Muscle layer of duodenum (tissue), 2 donors: ENCODE measurements at regions not wholly inside any gene's neighbourhood (a gene's known extent, or its start where the extent isn't known, plus 50 kb on each side); places are given as distances from the start of the nearest gene placed in this dataset.
"Not testable (repeated sequence)": the region's sequence is repeated elsewhere in the genome, so short reads cannot be mapped to it uniquely, and the experiment has no call there.

ENCODE experiments used
- H3K27ac ChIP-seq: one replicate; pipeline ENCODE4 v1.7.0; 2013; ENCODE audit warnings: mild to moderate bottlenecking, low read length
- H3K27me3 ChIP-seq: one replicate; pipeline ENCODE4 v1.7.0; 2013; ENCODE audit warnings: low read depth, mild to moderate bottlenecking, control low read depth, low read length
- H3K36me3 ChIP-seq, 2 donors: one replicate each; pipeline ENCODE4 v1.7.0; 2013; ENCODE audit warnings: low read length in 2 of 2, control low read depth in 1 of 2, mild to moderate bottlenecking in 1 of 2; ENCODE audit not compliant: insufficient read depth in 2 of 2, control insufficient read depth in 1 of 2
- H3K4me1 ChIP-seq, 2 donors: one replicate each; pipeline ENCODE4 v1.7.0; 2013; ENCODE audit warnings: low read length in 2 of 2, mild to moderate bottlenecking in 2 of 2, control low read depth in 1 of 2, moderate library complexity in 1 of 2; ENCODE audit not compliant: insufficient read depth in 2 of 2, control insufficient read depth in 1 of 2
- H3K4me3 ChIP-seq, 2 donors: one replicate each; pipeline ENCODE4 v1.7.0; 2013; ENCODE audit warnings: low read length in 2 of 2, low read depth in 1 of 2, mild to moderate bottlenecking in 1 of 2
- H3K9me3 ChIP-seq, 2 donors: one replicate each; pipeline ENCODE4 v1.7.0; 2013; ENCODE audit warnings: low read length in 2 of 2, control low read depth in 1 of 2, mild to moderate bottlenecking in 1 of 2; ENCODE audit not compliant: control insufficient read depth in 1 of 2
- donor health status: healthy.

DNA sequence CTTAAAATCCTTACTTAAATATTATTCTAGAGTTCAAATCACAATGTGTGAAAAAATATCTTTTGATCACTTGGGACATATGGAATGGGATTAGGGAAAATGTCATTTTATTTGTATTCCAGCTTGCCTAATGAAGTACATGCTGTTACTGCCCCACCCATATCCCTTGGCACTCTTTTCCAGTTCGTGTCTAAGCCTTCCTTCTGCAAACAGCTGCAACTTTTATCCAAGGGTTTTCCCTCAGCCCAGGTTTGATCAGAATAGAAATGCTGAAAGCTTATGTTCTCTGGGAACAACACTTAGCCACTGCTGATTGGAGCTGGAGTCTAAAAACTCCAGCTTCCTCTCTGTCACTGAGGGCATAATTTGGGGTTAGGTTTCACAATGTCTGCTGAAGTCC is 214.1 kb upstream of the FAM3C start:
- Histone ChIP-seq H3K4me1 (no peaks in the 10 kb centered on the region), H3K27ac (no peak overlapping the region), H3K36me3 (no peaks in the 10 kb centered on the region), H3K4me3 (no peak overlapping the region), H3K27me3 (no peaks in the 10 kb centered on the region), H3K9me3 (no peaks in the 10 kb centered on the region)

DNA sequence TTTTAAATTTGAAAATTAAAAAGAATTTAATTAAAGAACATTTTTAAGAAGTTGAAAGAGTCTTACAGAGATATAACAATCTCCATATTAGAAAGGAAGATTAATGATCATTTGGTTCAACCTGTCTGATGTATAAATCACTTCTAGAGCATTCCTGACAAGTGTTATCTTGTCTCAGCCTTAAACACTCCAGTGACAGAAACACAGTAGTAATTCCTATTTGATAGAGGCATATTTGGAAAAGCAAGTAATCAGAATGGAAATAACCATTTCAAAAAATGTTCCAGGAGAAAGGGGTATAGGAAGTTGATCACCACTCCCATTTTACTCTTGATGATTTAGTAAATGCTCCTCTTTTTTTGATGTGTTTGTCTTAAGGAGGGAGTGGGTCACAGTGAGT is 213.1 kb upstream of the FAM3C start:
- Histone ChIP-seq H3K36me3 (no peaks in the 10 kb centered on the region), H3K9me3 (no peaks in the 10 kb centered on the region), H3K4me3 (no peak overlapping the region), H3K27ac (no peak overlapping the region), H3K27me3 (no peaks in the 10 kb centered on the region), H3K4me1 (no peaks in the 10 kb centered on the region)

DNA sequence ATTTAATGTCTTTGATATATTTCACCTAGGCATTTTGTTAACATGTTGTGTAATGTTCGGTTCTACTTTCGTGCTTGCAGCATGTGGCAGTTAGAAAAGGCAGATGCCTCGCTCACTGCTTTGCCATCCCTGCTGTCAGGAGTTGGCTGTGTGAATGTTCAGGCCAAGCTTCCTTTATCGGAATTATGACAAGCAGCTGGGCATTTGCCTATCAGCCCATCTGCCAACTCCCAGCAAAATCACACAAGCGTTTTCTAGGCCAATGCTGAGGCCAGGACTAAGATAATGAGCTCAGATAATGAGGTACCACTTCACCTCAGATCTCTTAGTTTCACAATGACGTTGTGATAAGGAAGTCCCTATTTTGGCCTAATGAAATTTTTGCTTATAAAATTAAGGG is 212.7 kb upstream of the FAM3C start:
- no peaks in the 10 kb centered on the region for H3K4me1 ChIP-seq
- H3K27me3 ChIP-seq, result no peaks in the 10 kb centered on the region
- no peak overlapping the region for H3K27ac ChIP-seq
- H3K9me3 ChIP-seq, result no peaks in the 10 kb centered on the region
- no peaks in the 10 kb centered on the region for H3K36me3 ChIP-seq
- no peak overlapping the region for H3K4me3 ChIP-seq

DNA sequence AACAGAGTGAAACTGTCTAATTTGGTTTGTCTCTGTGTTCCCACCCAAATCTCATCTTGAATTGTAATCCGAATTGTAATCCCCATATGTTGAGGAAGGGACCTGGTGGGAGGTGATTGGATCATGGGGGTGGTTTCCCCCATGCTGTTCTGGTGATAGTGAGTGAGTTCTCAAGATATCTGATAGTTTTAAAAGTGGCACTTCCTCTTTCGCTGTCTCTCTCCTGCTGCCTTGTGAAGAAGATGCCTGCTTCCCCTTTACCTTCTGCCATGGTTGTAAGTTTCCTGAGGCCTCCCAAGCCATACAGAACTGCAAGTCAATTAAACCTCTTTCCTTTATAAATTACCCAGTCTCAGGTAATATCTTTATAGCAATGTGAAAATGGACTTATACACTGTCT is 212.1 kb upstream of the FAM3C start:
- H3K36me3 ChIP-seq, H3K27me3 ChIP-seq, H3K4me1 ChIP-seq, H3K27ac ChIP-seq, H3K4me3 ChIP-seq, H3K9me3 ChIP-seq: not testable (repeated sequence)

DNA sequence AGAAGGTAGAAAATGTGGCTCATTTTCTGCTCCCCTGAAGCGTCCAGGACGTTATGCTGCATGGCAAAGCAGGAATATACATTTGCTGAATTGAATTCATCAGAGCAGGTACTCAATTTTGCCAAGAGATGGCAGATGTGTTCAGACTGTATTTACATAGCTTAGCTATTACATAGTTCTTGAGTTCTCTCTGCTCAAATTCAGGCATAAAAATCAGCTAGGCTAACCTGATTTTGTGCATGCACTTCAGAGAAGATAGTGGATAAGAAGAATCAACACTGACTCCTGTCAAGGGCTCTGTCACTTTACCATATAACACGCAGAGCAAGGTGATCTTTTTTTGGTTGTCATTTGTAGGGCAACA is 209.2 kb upstream of the FAM3C start:
- no peak overlapping the region for H3K27ac ChIP-seq
- no peaks in the 10 kb centered on the region for H3K27me3 ChIP-seq
- no peak overlapping the region for H3K4me3 ChIP-seq
- no peaks in the 10 kb centered on the region for H3K36me3 ChIP-seq
- no peaks in the 10 kb centered on the region for H3K9me3 ChIP-seq
- H3K4me1 ChIP-seq, result no peaks in the 10 kb centered on the region

DNA sequence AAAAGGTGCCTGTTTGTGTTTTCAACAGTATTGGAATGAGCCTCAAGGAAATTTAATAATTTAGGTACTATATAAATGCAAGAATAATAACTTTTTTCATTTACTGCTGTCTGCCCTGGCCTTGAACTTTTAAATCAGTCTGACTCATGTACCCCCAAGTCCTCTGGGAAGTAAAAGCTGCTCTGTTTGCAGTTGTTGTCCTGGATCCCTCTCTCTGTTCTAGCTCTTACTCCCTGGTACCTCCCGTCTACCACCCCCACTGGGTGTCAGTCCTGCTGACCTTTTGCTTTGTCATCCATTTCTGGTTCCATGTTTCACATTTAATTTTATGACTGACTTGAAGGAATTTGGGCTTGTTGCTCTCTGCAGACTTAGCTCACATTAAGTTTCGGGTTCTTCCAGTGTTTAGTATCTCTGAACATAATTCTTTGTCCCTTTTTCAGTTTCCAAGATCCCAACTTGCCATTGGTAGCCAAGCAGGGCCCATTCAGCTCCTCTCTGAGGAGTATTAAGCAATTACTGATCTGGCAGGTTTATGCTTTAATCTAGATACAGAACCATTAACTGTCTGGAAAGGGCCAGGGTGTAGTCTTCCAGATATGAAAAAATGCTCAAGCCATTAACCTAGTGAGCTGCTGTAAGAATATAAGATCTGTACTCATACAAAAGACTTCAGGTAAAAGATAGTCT is 208.7 kb upstream of the FAM3C start:
- no peaks in the 10 kb centered on the region for H3K4me1 ChIP-seq

DNA sequence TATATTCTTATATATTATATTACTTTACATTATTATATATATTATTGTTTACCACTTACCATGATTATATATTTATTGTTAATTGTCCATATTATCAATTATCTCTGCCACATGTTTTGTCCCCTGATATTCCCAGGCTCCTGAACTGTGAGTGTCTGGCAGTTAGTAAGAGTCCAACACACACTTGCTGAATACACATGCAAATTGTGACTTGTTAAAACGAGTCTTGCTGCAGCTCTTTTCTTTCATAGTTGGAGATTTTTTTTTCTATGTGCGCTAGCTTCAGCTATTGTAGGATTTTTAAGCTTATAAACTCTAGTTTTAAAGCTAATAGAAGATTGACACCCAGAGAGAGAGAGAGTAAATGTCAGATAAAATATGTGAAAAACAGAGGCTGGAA is 207.8 kb upstream of the FAM3C start:
- Histone ChIP-seq H3K9me3 (no peaks in the 10 kb centered on the region), H3K4me1 (no peaks in the 10 kb centered on the region), H3K4me3 (no peak overlapping the region), H3K27ac (no peak overlapping the region), H3K27me3 (no peaks in the 10 kb centered on the region), H3K36me3 (no peaks in the 10 kb centered on the region)

More for the DNA sequence above, 208.7 kb upstream of the FAM3C start:
- no peaks in the 10 kb centered on the region for H3K9me3 ChIP-seq
- H3K27ac ChIP-seq, result no peak overlapping the region
- H3K4me3 ChIP-seq, result no peak overlapping the region
- no peaks in the 10 kb centered on the region for H3K36me3 ChIP-seq
- no peaks in the 10 kb centered on the region for H3K27me3 ChIP-seq

DNA sequence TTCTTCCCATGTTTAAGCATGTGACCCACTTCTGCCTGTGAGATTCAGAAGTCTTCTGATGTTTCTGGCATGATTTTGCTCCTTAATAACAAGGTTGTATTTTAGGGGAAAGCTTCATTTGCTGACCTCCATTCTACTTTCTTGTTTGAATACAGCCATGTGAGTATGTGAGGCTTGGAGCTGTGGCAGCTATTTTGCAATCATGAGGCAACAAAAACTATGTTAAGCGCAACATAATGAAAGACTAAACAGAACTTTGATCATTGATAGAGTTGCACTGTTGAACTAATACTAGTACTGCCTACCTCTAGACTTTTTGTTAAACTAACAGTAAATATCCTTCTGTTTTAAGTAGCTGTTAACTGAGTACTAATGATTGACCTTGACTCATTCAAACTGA is 203.8 kb upstream of the FAM3C start:
- no peak overlapping the region for H3K4me3 ChIP-seq
- H3K27me3 ChIP-seq, result no peaks in the 10 kb centered on the region
- no peak overlapping the region for H3K27ac ChIP-seq
- H3K9me3 ChIP-seq, result no peaks in the 10 kb centered on the region
- H3K36me3 ChIP-seq, result no peaks in the 10 kb centered on the region
- no peaks in the 10 kb centered on the region for H3K4me1 ChIP-seq

DNA sequence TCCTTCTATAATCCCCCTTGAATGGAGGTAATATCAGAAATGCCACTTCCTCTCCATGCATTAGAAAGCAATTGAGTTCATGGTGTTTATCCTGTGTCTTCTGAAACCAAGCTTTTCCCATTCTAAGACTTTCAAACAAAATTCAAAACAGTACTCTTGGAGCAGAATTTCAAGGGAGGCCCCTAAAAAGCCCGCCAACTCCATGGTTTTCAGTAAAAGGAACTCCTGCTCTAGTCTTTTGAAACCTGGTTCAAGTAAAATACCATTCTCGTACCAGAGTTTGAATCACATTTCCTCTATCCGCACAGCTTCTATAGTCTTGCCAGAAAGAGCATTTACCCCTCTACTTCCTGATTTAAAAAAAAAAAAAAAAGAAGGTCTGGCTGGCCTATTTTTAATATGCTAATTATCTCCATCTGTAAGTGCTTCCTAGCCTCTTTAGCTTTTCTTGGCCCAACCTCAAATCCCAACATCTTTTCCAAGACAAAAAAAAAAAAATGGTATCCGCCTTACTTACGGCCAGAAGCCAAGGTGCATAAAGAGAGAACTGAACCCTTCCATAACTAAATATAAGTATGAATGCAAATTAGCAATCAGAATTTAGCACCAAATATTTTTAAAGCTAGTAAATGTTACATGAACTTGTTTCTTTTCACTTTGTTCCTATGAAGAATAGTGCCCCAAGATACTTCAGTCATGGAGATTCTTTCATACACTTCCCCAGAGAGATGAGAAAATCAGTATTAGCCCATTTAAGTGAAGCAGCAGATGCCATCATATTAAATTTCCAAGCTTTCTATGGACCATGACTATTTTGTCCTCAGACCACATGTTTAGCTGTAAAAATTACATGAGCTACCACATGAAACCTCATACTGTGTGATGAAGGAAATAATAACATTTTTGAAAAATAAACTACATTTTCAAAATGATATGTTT is 199.9 kb upstream of the FAM3C start:
- H3K27me3 ChIP-seq, result no peaks in the 10 kb centered on the region
- peaks cover 0 to 3% of the 10 kb centered on the region in 2 donors for H3K9me3 ChIP-seq
- no peaks in the 10 kb centered on the region for H3K36me3 ChIP-seq
- no peaks in the 10 kb centered on the region for H3K4me1 ChIP-seq
- H3K4me3 ChIP-seq, result no peak overlapping the region
- no peak overlapping the region for H3K27ac ChIP-seq

DNA sequence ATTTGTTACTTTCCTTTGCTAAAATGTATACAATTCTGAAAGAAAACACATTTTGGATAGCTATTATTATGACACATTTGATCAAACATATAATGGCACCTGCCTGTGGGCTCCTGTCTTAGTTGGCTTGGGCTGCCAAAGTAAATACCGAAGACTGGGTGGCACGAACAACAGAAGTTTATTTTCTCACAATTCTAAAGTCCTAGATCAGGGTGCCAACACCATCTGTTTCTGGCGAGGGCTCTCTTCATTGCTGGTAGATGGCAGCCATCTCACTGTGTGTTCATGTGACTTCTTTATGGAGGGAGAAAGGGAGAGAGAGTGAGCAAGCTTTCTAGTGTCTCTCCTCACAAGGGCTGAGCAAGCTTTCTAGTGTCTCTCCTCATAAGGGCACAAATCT is 195.8 kb upstream of the FAM3C start:
- Histone ChIP-seq H3K4me3 (no peak overlapping the region), H3K27me3 (no peaks in the 10 kb centered on the region), H3K36me3 (no peaks in the 10 kb centered on the region), H3K4me1 (no peaks in the 10 kb centered on the region), H3K9me3 (peaks cover 0 to 3% of the 10 kb centered on the region in 2 donors), H3K27ac (no peak overlapping the region)

DNA sequence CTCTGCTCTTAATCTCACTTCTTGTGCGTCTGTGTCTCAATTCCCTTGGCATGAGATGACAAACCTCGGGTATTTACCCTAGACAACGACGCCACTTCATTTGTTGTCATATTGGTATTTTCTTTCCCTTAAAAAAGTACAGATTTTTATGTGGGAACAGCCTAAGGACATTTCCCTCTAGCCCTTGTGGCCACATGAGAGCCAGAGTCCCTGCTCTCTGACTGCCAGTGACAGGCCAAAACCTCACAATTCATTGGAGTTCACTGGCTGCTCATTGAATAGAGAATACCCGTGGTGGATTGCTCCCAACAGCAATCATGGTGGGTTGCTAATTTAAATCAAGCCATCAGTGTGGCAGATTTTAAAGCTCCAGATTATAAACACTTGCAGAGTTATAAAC is 191.3 kb upstream of the FAM3C start:
- H3K4me1 ChIP-seq, result no peaks in the 10 kb centered on the region
- no peak overlapping the region for H3K27ac ChIP-seq
- no peaks in the 10 kb centered on the region for H3K36me3 ChIP-seq
- H3K4me3 ChIP-seq, result no peak overlapping the region
- H3K27me3 ChIP-seq, result no peaks in the 10 kb centered on the region
- peaks cover 0 to 3% of the 10 kb centered on the region in 2 donors for H3K9me3 ChIP-seq
